D341Med (cell line): ENCODE measurements at regions not wholly inside any gene's neighbourhood (a gene's known extent, or its start where the extent isn't known, plus 50 kb on each side); places are given as distances from the start of the nearest gene placed in this dataset.

Experiments
- DNase-seq: peaks from one replicate; pipeline ENCODE4 v3.0.0; 2012; ENCODE audit warnings: low spot score

- no peak for DNase-seq
Observed at GRCh38 chr20:51335329-51335841, 207.1 kb downstream of the NFATC2 start.

GRCh38 chr20:51334609-51335008 is 207.9 kb downstream of the NFATC2 start:
- no peak for DNase-seq

GRCh38 chr20:51333971-51334370 is 208.5 kb downstream of the NFATC2 start:
- DNase-seq: no peak

- DNase-seq: no peak
Observed at GRCh38 chr20:51333446-51333845, 209.1 kb downstream of the NFATC2 start.

GRCh38 chr20:51331481-51331880 is 211.0 kb downstream of the NFATC2 start:
- DNase-seq: no peak

- DNase-seq: no peak
Observed at GRCh38 chr20:51329845-51330244, 212.7 kb downstream of the NFATC2 start.

- no peak for DNase-seq
Observed at GRCh38 chr20:51327251-51327841, 215.2 kb downstream of the NFATC2 start.

- DNase-seq: no peak
Observed at GRCh38 chr20:51326201-51326819, 216.2 kb downstream of the NFATC2 start.

- no peak for DNase-seq
Observed at GRCh38 chr20:51322164-51322707, 220.3 kb downstream of the NFATC2 start.

- DNase-seq: no peak
Observed at GRCh38 chr20:51321343-51322163, 221.0 kb downstream of the NFATC2 start.

GRCh38 chr20:51319522-51319921 is 223.0 kb downstream of the NFATC2 start:
- DNase-seq: no peak

GRCh38 chr20:51318058-51318949 is 224.2 kb downstream of the NFATC2 start:
- DNase-seq: peak; percentile 82

- no peak for DNase-seq
Observed at GRCh38 chr20:51315390-51315789, 227.1 kb downstream of the NFATC2 start.

- DNase-seq: no peak
Observed at GRCh38 chr20:51313358-51313827, 229.1 kb downstream of the NFATC2 start.

GRCh38 chr20:51312480-51312783 is 230.1 kb downstream of the NFATC2 start:
- DNase-seq: no peak

- no peak for DNase-seq
Observed at GRCh38 chr20:51311636-51312479, 230.7 kb downstream of the NFATC2 start.

- no peak for DNase-seq
Observed at GRCh38 chr20:51310216-51310615, 232.3 kb downstream of the NFATC2 start.

- DNase-seq: no peak
Observed at GRCh38 chr20:51309128-51309527, 233.4 kb downstream of the NFATC2 start.

- DNase-seq: peak; percentile 92
Observed at GRCh38 chr20:51306521-51307358, 235.8 kb downstream of the NFATC2 start.

GRCh38 chr20:51306081-51306480 is 236.4 kb downstream of the NFATC2 start:
- DNase-seq: no peak
